SK-N-SH treated with all-trans-retinoic acid at 6 μM for 48 hours (cell line): ENCODE measurements at regions not wholly inside any gene's neighbourhood (a gene's known extent, or its start where the extent isn't known, plus 50 kb on each side); places are given as distances from the start of the nearest gene placed in this dataset.

Experiments
- ATAC-seq: fragments of 200-7000 bp; cut with Tn5 transposase; 3 replicates; pipeline ENCODE4 v1.9.1; 2020; ENCODE audit warnings: mild to moderate bottlenecking, moderate library complexity
- ARNTL ChIP-seq: fragments of 450-650 bp; formaldehyde crosslinking; IDR thresholded peaks from 2 replicates; pipeline ENCODE4 v1.5.0; 2020; ENCODE audit warnings: low read depth, mild to moderate bottlenecking, moderate library complexity, borderline replicate concordance
- BACH2 ChIP-seq: fragments of 250-450 bp; sonication (Bioruptor Pico); IDR thresholded peaks from 2 replicates; pipeline ENCODE4 v1.9.0; 2021; ENCODE audit warnings: mild to moderate bottlenecking, borderline replicate concordance
- CSDC2 ChIP-seq: fragments of 250-450 bp; sonication (Bioruptor Pico); IDR thresholded peaks from 2 replicates; pipeline ENCODE4 v1.5.0; 2020; ENCODE audit warnings: mild to moderate bottlenecking, moderate library complexity
- GLIS3 ChIP-seq: fragments of 250-450 bp; sonication (Bioruptor Pico); IDR thresholded peaks from 2 replicates; pipeline ENCODE4 v1.5.0; 2020; ENCODE audit warnings: mild to moderate bottlenecking, moderate library complexity
- ISL1 ChIP-seq: fragments of 250-450 bp; sonication (Bioruptor Pico); IDR thresholded peaks from 2 replicates; pipeline ENCODE4 v2.1.2; 2022; ENCODE audit warnings: mild to moderate bottlenecking, moderate library complexity
- OSR1 ChIP-seq: fragments of 250-450 bp; sonication (Bioruptor Pico); IDR thresholded peaks from 2 replicates; pipeline ENCODE4 v1.8.0; 2022; ENCODE audit warnings: moderate library complexity, mild to moderate bottlenecking, inconsistent platforms
- PPARA ChIP-seq: fragments of 250-450 bp; sonication (Bioruptor Pico); IDR thresholded peaks from 2 replicates; pipeline ENCODE4 v1.5.0; 2020; ENCODE audit warnings: mild to moderate bottlenecking, borderline replicate concordance
- RARB ChIP-seq: fragments of 250-450 bp; sonication (Bioruptor Pico); IDR thresholded peaks from 2 replicates; pipeline ENCODE4 v1.8.0; 2021; ENCODE audit warnings: mild to moderate bottlenecking, moderate library complexity
- SNAI2 ChIP-seq: fragments of 250-450 bp; sonication (Bioruptor Pico); IDR thresholded peaks from 2 replicates; pipeline ENCODE4 v1.5.0; 2020; ENCODE audit warnings: mild to moderate bottlenecking, moderate library complexity
- TCF4 ChIP-seq: fragments of 250-450 bp; sonication (Bioruptor Pico); IDR thresholded peaks from 2 replicates; pipeline ENCODE4 v1.8.0; 2021; ENCODE audit warnings: mild to moderate bottlenecking, moderate library complexity, borderline replicate concordance
- TOX ChIP-seq: fragments of 250-450 bp; sonication (Bioruptor Pico); IDR thresholded peaks from 2 replicates; pipeline ENCODE4 v1.8.0; 2021; ENCODE audit warnings: mild to moderate bottlenecking, moderate library complexity, borderline replicate concordance
- ZC3H10 ChIP-seq: fragments of 250-450 bp; sonication (Bioruptor Pico); IDR thresholded peaks from 2 replicates; pipeline ENCODE4 v1.5.1; 2021; ENCODE audit warnings: mild to moderate bottlenecking, moderate library complexity
- ZNF565 ChIP-seq: fragments of 450-650 bp; formaldehyde crosslinking; conservative IDR thresholded peaks from 2 replicates; pipeline ENCODE4 v1.5.0; 2020; ENCODE audit warnings: low read depth, mild to moderate bottlenecking, moderate library complexity
- ZNF70 ChIP-seq: fragments of 450-650 bp; formaldehyde crosslinking; IDR thresholded peaks from 2 replicates; pipeline ENCODE4 v1.5.0; 2020; ENCODE audit warnings: mild to moderate bottlenecking, moderate library complexity
- ZNF8 ChIP-seq: fragments of 450-650 bp; formaldehyde crosslinking; IDR thresholded peaks from 2 replicates; pipeline ENCODE4 v1.5.0; 2020; ENCODE audit warnings: mild to moderate bottlenecking, moderate library complexity
- TF ChIP-seq, protein P1 (sequence below): fragments of 250-450 bp; sonication (Bioruptor Pico); IDR thresholded peaks from 2 replicates; pipeline ENCODE4 v1.5.0; 2020; ENCODE audit warnings: mild to moderate bottlenecking, moderate library complexity
- TF ChIP-seq, protein P2 (sequence below): fragments of 250-450 bp; sonication (Bioruptor Pico); IDR thresholded peaks from 2 replicates; pipeline ENCODE4 v1.8.0; 2020; ENCODE audit warnings: mild to moderate bottlenecking, moderate library complexity, borderline replicate concordance
- TF ChIP-seq, protein P3 (sequence below): fragments of 250-450 bp; sonication (Bioruptor Pico); IDR thresholded peaks from 2 replicates; pipeline ENCODE4 v1.8.0; 2021; ENCODE audit warnings: low read depth, mild to moderate bottlenecking, moderate library complexity, borderline replicate concordance

DNA sequence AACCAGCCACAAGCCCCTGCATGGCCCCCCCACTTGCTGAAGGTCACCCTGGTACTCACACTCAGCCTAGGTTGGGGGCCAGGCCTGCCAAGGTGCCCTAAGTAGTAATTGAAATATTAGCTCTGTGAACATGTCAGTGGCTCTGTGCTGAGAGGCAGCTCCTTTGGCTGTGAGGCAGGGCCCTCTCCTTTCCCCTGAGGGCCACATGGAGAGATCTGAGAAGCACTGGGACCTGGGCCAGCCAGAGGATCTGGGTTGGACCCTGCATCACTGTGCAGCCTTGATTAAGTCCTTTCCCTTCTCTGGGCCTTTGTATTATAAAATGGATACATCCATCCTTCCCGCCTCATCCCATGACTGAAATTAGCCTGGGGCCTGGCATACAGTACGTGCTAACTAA is 58.0 kb upstream of the FAM222A start:
- no peak for ATAC-seq
- TF ChIP-seq BACH2 (CRISPR knock-in tag) (no peak), ARNTL (CRISPR knock-in tag) (no peak), CSDC2 (CRISPR knock-in tag) (no peak), ZNF70 (no peak), TOX (CRISPR knock-in tag) (no peak), ISL1 (no peak), GLIS3 (no peak), TCF4 (no peak), ZC3H10 (CRISPR knock-in tag) (no peak)

DNA sequence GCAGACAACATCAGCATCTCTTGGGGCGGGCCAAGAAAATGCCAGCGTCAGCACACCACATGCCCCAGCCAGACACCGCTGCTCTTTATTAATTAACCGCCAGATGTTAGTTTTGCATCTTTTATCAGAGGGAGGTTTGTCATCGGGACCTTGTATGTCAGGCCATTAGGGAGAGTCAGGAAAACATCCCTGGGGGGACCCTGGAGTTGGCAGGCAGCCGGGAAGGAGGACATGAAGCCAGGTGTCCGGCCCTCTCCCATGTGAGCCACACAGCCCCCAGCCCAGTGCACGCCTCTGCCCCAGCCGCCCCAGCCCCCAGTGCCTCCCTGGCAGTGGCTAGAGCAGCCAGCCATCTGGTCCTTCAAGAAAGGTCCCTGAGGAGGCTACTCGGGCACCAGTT is 56.9 kb upstream of the FAM222A start:
- TF ChIP-seq OSR1 (CRISPR knock-in tag) (no peak), CSDC2 (CRISPR knock-in tag) (no peak), ZNF8 (no peak), GLIS3 (peak; percentile 47; the same call in 1 of the 2 replicates), TOX (CRISPR knock-in tag) (no peak), BACH2 (CRISPR knock-in tag) (no peak), PPARA (CRISPR knock-in tag) (no peak), TCF4 (peak; percentile 99)
- TF ChIP-seq, protein P1, sequence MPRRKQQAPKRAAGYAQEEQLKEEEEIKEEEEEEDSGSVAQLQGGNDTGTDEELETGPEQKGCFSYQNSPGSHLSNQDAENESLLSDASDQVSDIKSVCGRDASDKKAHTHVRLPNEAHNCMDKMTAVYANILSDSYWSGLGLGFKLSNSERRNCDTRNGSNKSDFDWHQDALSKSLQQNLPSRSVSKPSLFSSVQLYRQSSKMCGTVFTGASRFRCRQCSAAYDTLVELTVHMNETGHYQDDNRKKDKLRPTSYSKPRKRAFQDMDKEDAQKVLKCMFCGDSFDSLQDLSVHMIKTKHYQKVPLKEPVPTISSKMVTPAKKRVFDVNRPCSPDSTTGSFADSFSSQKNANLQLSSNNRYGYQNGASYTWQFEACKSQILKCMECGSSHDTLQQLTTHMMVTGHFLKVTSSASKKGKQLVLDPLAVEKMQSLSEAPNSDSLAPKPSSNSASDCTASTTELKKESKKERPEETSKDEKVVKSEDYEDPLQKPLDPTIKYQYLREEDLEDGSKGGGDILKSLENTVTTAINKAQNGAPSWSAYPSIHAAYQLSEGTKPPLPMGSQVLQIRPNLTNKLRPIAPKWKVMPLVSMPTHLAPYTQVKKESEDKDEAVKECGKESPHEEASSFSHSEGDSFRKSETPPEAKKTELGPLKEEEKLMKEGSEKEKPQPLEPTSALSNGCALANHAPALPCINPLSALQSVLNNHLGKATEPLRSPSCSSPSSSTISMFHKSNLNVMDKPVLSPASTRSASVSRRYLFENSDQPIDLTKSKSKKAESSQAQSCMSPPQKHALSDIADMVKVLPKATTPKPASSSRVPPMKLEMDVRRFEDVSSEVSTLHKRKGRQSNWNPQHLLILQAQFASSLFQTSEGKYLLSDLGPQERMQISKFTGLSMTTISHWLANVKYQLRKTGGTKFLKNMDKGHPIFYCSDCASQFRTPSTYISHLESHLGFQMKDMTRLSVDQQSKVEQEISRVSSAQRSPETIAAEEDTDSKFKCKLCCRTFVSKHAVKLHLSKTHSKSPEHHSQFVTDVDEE (CRISPR knock-in tag) = peak; percentile 83
- TF ChIP-seq, protein P2, sequence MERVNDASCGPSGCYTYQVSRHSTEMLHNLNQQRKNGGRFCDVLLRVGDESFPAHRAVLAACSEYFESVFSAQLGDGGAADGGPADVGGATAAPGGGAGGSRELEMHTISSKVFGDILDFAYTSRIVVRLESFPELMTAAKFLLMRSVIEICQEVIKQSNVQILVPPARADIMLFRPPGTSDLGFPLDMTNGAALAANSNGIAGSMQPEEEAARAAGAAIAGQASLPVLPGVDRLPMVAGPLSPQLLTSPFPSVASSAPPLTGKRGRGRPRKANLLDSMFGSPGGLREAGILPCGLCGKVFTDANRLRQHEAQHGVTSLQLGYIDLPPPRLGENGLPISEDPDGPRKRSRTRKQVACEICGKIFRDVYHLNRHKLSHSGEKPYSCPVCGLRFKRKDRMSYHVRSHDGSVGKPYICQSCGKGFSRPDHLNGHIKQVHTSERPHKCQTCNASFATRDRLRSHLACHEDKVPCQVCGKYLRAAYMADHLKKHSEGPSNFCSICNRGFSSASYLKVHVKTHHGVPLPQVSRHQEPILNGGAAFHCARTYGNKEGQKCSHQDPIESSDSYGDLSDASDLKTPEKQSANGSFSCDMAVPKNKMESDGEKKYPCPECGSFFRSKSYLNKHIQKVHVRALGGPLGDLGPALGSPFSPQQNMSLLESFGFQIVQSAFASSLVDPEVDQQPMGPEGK (CRISPR knock-in tag) = no peak; the same call in 1 of the 2 replicates
- TF ChIP-seq, protein P3, sequence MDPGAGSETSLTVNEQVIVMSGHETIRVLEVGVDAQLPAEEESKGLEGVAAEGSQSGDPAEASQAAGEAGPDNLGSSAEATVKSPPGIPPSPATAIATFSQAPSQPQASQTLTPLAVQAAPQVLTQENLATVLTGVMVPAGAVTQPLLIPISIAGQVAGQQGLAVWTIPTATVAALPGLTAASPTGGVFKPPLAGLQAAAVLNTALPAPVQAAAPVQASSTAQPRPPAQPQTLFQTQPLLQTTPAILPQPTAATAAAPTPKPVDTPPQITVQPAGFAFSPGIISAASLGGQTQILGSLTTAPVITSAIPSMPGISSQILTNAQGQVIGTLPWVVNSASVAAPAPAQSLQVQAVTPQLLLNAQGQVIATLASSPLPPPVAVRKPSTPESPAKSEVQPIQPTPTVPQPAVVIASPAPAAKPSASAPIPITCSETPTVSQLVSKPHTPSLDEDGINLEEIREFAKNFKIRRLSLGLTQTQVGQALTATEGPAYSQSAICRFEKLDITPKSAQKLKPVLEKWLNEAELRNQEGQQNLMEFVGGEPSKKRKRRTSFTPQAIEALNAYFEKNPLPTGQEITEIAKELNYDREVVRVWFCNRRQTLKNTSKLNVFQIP (CRISPR knock-in tag) = no peak
- ATAC-seq = peak; percentile 31; the same call in 1 of the 3 replicates

DNA sequence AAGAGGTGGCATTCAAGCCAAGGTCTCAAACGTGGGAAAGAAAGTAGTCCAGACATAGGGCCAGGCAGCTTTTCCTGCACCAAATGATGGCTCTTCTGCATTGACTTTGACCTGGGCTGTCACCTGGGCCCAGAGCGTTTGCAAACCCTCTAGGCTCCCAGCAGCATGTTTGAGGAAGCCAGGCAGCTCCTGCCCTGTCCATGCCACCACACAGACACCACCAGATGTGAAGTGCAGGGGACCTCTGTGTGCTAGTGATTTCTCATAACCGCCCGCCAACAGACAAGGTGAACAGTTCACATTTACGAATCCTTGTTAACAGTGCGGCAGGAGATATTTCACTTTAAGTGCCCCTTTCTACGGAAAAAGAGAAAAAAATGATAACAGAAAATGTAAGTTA is 49.8 kb upstream of the FAM222A start:
- ATAC-seq = no peak
- no peak for TF ChIP-seq SNAI2 (CRISPR knock-in tag)
- no peak for TF ChIP-seq ZNF565
- TF ChIP-seq, protein P2 (CRISPR knock-in tag) = no peak
- TF ChIP-seq BACH2 (CRISPR knock-in tag) = no peak
- no peak for TF ChIP-seq GLIS3
- TF ChIP-seq RARB = no peak
- TF ChIP-seq TOX (CRISPR knock-in tag) = no peak
- TF ChIP-seq ZNF8 = no peak
- TF ChIP-seq CSDC2 (CRISPR knock-in tag) = no peak
- TF ChIP-seq ZC3H10 (CRISPR knock-in tag) = no peak
